ENCODE measurements at regions not wholly inside any gene's neighbourhood (a gene's known extent, or its start where the extent isn't known, plus 50 kb on each side); places are given as distances from the start of the nearest gene placed in this dataset.

GRCh38 chr17:63102034-63102433 lies 136.0 kb downstream of the TANC2 start:
- Mint-ChIP-seq H3K36me3 (ENCODE audit: insufficient read depth) (no peaks in the 10 kb centered on the region), H3K27me3 (no peaks in the 10 kb centered on the region), H3K4me1 (ENCODE audit: low read depth) (peaks cover 3% of the 10 kb centered on the region), H3K9me3 (ENCODE audit: low read depth) (no peaks in the 10 kb centered on the region), H3K27ac (no peak overlapping the region), H3K4me3 (ENCODE audit: low read depth) (no peak overlapping the region)
- DNase-seq (ENCODE audit: low spot score, unreplicated experiment) = no peak
- TF ChIP-seq CTCF (IDR thresholded peaks at IDR 0.05; ENCODE audit: unreplicated experiment) = no peak

GRCh38 chr17:63106050-63106449 lies 140.0 kb downstream of the TANC2 start:
- no peak for TF ChIP-seq CTCF (IDR thresholded peaks at IDR 0.05; ENCODE audit: unreplicated experiment)
- H3K36me3 Mint-ChIP-seq (ENCODE audit: insufficient read depth) = no peaks in the 10 kb centered on the region
- no peak overlapping the region for H3K4me3 Mint-ChIP-seq (ENCODE audit: low read depth)
- no peak for DNase-seq (ENCODE audit: low spot score, unreplicated experiment)
- H3K27me3 Mint-ChIP-seq = no peaks in the 10 kb centered on the region
- H3K27ac Mint-ChIP-seq = no peak overlapping the region
- no peaks in the 10 kb centered on the region for H3K9me3 Mint-ChIP-seq (ENCODE audit: low read depth)
- H3K4me1 Mint-ChIP-seq (ENCODE audit: low read depth) = peaks cover 2% of the 10 kb centered on the region

- H3K27ac Mint-ChIP-seq = no peak overlapping the region
Observed at GRCh38 chr17:63109661-63110060, 143.6 kb downstream of the TANC2 start.

GRCh38 chr17:63113167-63113566 lies 147.1 kb downstream of the TANC2 start:
- DNase-seq (ENCODE audit: low spot score, unreplicated experiment) = no peak
- no peaks in the 10 kb centered on the region for H3K9me3 Mint-ChIP-seq (ENCODE audit: low read depth)
- no peaks in the 10 kb centered on the region for H3K27me3 Mint-ChIP-seq
- no peaks in the 10 kb centered on the region for H3K36me3 Mint-ChIP-seq (ENCODE audit: insufficient read depth)
- no peak overlapping the region for H3K4me3 Mint-ChIP-seq (ENCODE audit: low read depth)
- no peak overlapping the region for H3K27ac Mint-ChIP-seq
- peaks cover 9% of the 10 kb centered on the region for H3K4me1 Mint-ChIP-seq (ENCODE audit: low read depth)
- TF ChIP-seq CTCF (IDR thresholded peaks at IDR 0.05; ENCODE audit: unreplicated experiment) = peak; percentile 35

More at GRCh38 chr17:63109661-63110060, 143.6 kb downstream of the TANC2 start:
- H3K4me1 Mint-ChIP-seq (ENCODE audit: low read depth) = peaks cover 2% of the 10 kb centered on the region
- H3K4me3 Mint-ChIP-seq (ENCODE audit: low read depth) = no peak overlapping the region
- H3K27me3 Mint-ChIP-seq = no peaks in the 10 kb centered on the region
- DNase-seq (ENCODE audit: low spot score, unreplicated experiment) = no peak
- no peaks in the 10 kb centered on the region for H3K9me3 Mint-ChIP-seq (ENCODE audit: low read depth)
- TF ChIP-seq CTCF (IDR thresholded peaks at IDR 0.05; ENCODE audit: unreplicated experiment) = no peak
- no peaks in the 10 kb centered on the region for H3K36me3 Mint-ChIP-seq (ENCODE audit: insufficient read depth)

GRCh38 chr17:63116228-63116627 lies 150.2 kb downstream of the TANC2 start:
- DNase-seq (ENCODE audit: low spot score, unreplicated experiment) = no peak
- H3K27ac Mint-ChIP-seq = no peak overlapping the region
- no peaks in the 10 kb centered on the region for H3K27me3 Mint-ChIP-seq
- peaks cover 9% of the 10 kb centered on the region for H3K4me1 Mint-ChIP-seq (ENCODE audit: low read depth)
- H3K4me3 Mint-ChIP-seq (ENCODE audit: low read depth) = no peak overlapping the region
- no peaks in the 10 kb centered on the region for H3K36me3 Mint-ChIP-seq (ENCODE audit: insufficient read depth)
- no peaks in the 10 kb centered on the region for H3K9me3 Mint-ChIP-seq (ENCODE audit: low read depth)
- no peak for TF ChIP-seq CTCF (IDR thresholded peaks at IDR 0.05; ENCODE audit: unreplicated experiment)
